Breast epithelium (tissue), 3 donors: ENCODE measurements at regions not wholly inside any gene's neighbourhood (a gene's known extent, or its start where the extent isn't known, plus 50 kb on each side); places are given as distances from the start of the nearest gene placed in this dataset.

Source experiments
- POLR2A ChIP-seq: fragments of 450-650 bp; IDR thresholded peaks from one replicate; pipeline ENCODE4 v1.6.1; 2016; ENCODE audit warnings: antibody characterized with exemption, mild to moderate bottlenecking, moderate library complexity
- POLR2AphosphoS5 ChIP-seq, 3 donors: sonication (generic); formaldehyde crosslinking; IDR thresholded peaks; one replicate each; pipeline ENCODE4 v1.6.1; 2017; ENCODE audit warnings: antibody characterized with exemption in 3 of 3
- TF ChIP-seq, protein P1 (sequence below), 3 donors: fragments of 450-650 bp; IDR thresholded peaks; one replicate each; pipeline ENCODE4 v1.5.1; 2016 to 2017; ENCODE audit warnings: antibody characterized with exemption in 3 of 3, mild to moderate bottlenecking in 3 of 3, moderate library complexity in 3 of 3

DNA sequence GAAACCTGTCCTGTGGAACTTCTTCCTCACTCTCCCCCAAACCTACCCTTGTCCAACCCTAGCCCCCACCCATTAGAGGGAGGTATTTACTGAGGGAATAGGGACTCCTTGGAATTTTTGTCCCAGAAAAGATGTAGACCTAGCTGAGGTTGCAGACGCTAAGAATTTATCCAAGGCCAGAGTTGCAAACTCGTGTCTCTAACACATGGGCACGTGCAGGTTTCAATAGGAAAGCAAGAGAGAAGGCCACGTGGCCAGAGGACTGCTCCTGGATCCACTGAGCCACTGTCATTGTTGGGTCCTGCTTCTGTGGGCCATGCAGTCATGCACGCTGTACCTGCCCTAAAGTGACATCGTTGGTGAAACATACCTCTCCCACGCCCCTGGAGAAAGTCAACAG lies 243.4 kb upstream of the KCNG1 start:
- TF ChIP-seq POLR2A: no peak
- TF ChIP-seq, protein P1, sequence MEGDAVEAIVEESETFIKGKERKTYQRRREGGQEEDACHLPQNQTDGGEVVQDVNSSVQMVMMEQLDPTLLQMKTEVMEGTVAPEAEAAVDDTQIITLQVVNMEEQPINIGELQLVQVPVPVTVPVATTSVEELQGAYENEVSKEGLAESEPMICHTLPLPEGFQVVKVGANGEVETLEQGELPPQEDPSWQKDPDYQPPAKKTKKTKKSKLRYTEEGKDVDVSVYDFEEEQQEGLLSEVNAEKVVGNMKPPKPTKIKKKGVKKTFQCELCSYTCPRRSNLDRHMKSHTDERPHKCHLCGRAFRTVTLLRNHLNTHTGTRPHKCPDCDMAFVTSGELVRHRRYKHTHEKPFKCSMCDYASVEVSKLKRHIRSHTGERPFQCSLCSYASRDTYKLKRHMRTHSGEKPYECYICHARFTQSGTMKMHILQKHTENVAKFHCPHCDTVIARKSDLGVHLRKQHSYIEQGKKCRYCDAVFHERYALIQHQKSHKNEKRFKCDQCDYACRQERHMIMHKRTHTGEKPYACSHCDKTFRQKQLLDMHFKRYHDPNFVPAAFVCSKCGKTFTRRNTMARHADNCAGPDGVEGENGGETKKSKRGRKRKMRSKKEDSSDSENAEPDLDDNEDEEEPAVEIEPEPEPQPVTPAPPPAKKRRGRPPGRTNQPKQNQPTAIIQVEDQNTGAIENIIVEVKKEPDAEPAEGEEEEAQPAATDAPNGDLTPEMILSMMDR (IDR thresholded peaks at IDR 0.05): no peak
- no peak for TF ChIP-seq POLR2AphosphoS5 (IDR thresholded peaks at IDR 0.05)
